ENCODE measurements at regions not wholly inside any gene's neighbourhood (a gene's known extent, or its start where the extent isn't known, plus 50 kb on each side); places are given as distances from the start of the nearest gene placed in this dataset.

- H3K36me3 ChIP-seq (ENCODE audit: control insufficient read depth, insufficient read depth, low read length), result no peaks in the 10 kb centered on the region
- no peak overlapping the region for H3K4me3 ChIP-seq (ENCODE audit: low read depth, low read length)
- H3K27me3 ChIP-seq (ENCODE audit: control insufficient read depth, insufficient read depth, low read length), result no peaks in the 10 kb centered on the region
- no peak for TF ChIP-seq CTCF (IDR thresholded peaks at IDR 0.05; ENCODE audit: insufficient read depth, low read length, poor library complexity, severe bottlenecking)
- no peak for DNase-seq (ENCODE audit: low read depth)
Measured at GRCh38 chr12:128091101-128091720, 175.8 kb upstream of the TMEM132C start.

GRCh38 chr12:128091951-128092382 lies 175.0 kb upstream of the TMEM132C start:
- no peak for DNase-seq (ENCODE audit: low read depth)
- no peak for TF ChIP-seq CTCF (IDR thresholded peaks at IDR 0.05; ENCODE audit: insufficient read depth, low read length, poor library complexity, severe bottlenecking)
- Histone ChIP-seq H3K4me3 (ENCODE audit: low read depth, low read length) (no peak overlapping the region), H3K27me3 (ENCODE audit: control insufficient read depth, insufficient read depth, low read length) (no peaks in the 10 kb centered on the region), H3K36me3 (ENCODE audit: control insufficient read depth, insufficient read depth, low read length) (no peaks in the 10 kb centered on the region)

- no peak for TF ChIP-seq CTCF (IDR thresholded peaks at IDR 0.05; ENCODE audit: insufficient read depth, low read length, poor library complexity, severe bottlenecking)
- DNase-seq (ENCODE audit: low read depth), result no peak
- H3K4me3 ChIP-seq (ENCODE audit: low read depth, low read length), result no peak overlapping the region
- H3K27me3 ChIP-seq (ENCODE audit: control insufficient read depth, insufficient read depth, low read length), result no peaks in the 10 kb centered on the region
- H3K36me3 ChIP-seq (ENCODE audit: control insufficient read depth, insufficient read depth, low read length), result no peaks in the 10 kb centered on the region
Measured at GRCh38 chr12:128098730-128099129, 168.2 kb upstream of the TMEM132C start.

GRCh38 chr12:128103152-128103551 lies 163.8 kb upstream of the TMEM132C start:
- no peaks in the 10 kb centered on the region for H3K27me3 ChIP-seq (ENCODE audit: control insufficient read depth, insufficient read depth, low read length)

GRCh38 chr12:128109236-128109635 lies 157.7 kb upstream of the TMEM132C start:
- TF ChIP-seq CTCF (IDR thresholded peaks at IDR 0.05; ENCODE audit: insufficient read depth, low read length, poor library complexity, severe bottlenecking), result no peak
- no peak overlapping the region for H3K4me3 ChIP-seq (ENCODE audit: low read depth, low read length)
- H3K36me3 ChIP-seq (ENCODE audit: control insufficient read depth, insufficient read depth, low read length), result no peaks in the 10 kb centered on the region
- no peaks in the 10 kb centered on the region for H3K27me3 ChIP-seq (ENCODE audit: control insufficient read depth, insufficient read depth, low read length)
- DNase-seq (ENCODE audit: low read depth), result no peak

More at GRCh38 chr12:128103152-128103551, 163.8 kb upstream of the TMEM132C start:
- no peak overlapping the region for H3K4me3 ChIP-seq (ENCODE audit: low read depth, low read length)
- no peak for TF ChIP-seq CTCF (IDR thresholded peaks at IDR 0.05; ENCODE audit: insufficient read depth, low read length, poor library complexity, severe bottlenecking)
- H3K36me3 ChIP-seq (ENCODE audit: control insufficient read depth, insufficient read depth, low read length), result no peaks in the 10 kb centered on the region
- DNase-seq (ENCODE audit: low read depth), result no peak

- Histone ChIP-seq H3K27me3 (ENCODE audit: control insufficient read depth, insufficient read depth, low read length) (no peaks in the 10 kb centered on the region), H3K36me3 (ENCODE audit: control insufficient read depth, insufficient read depth, low read length) (no peaks in the 10 kb centered on the region), H3K4me3 (ENCODE audit: low read depth, low read length) (no peak overlapping the region)
- DNase-seq (ENCODE audit: low read depth), result no peak
- no peak for TF ChIP-seq CTCF (IDR thresholded peaks at IDR 0.05; ENCODE audit: insufficient read depth, low read length, poor library complexity, severe bottlenecking)
Measured at GRCh38 chr12:128109636-128110035, 157.3 kb upstream of the TMEM132C start.
